HG03103 (cell line): ENCODE measurements at regions not wholly inside any gene's neighbourhood (a gene's known extent, or its start where the extent isn't known, plus 50 kb on each side); places are given as distances from the start of the nearest gene placed in this dataset.

Source experiments
- ATAC-seq: cut with Tn5 transposase; IDR thresholded peaks from one replicate; pipeline ENCODE4 v1.9.1; 2021; ENCODE audit warnings: low read depth; ENCODE audit not compliant: unreplicated experiment

- no peak for ATAC-seq
Measured at GRCh38 chr18:56386856-56387255, 251.5 kb downstream of the TXNL1 start.

- no peak for ATAC-seq
Measured at GRCh38 chr18:56383349-56383748, 255.0 kb downstream of the TXNL1 start.

GRCh38 chr18:56382541-56382940 is 255.9 kb downstream of the TXNL1 start:
- no peak for ATAC-seq

GRCh38 chr18:56381196-56381595 is 257.2 kb downstream of the TXNL1 start:
- no peak for ATAC-seq

- ATAC-seq, result no peak
Measured at GRCh38 chr18:56380685-56381084, 257.7 kb downstream of the TXNL1 start.

GRCh38 chr18:56379256-56379655 is 259.1 kb downstream of the TXNL1 start:
- no peak for ATAC-seq

- no peak for ATAC-seq
Measured at GRCh38 chr18:56377231-56377630, 261.2 kb downstream of the TXNL1 start.

GRCh38 chr18:56374007-56374655 is 264.3 kb downstream of the TXNL1 start:
- no peak for ATAC-seq

GRCh38 chr18:56373601-56374000 is 264.8 kb downstream of the TXNL1 start:
- ATAC-seq, result no peak

- no peak for ATAC-seq
Measured at GRCh38 chr18:56368066-56368465, 270.3 kb downstream of the TXNL1 start.

GRCh38 chr18:56358608-56359280 is 279.6 kb downstream of the TXNL1 start:
- no peak for ATAC-seq

- ATAC-seq, result no peak
Measured at GRCh38 chr18:56353663-56354260, 284.6 kb downstream of the TXNL1 start.

- no peak for ATAC-seq
Measured at GRCh38 chr18:56351911-56352500, 286.4 kb downstream of the TXNL1 start.

GRCh38 chr18:56337507-56337906 is 300.9 kb downstream of the TXNL1 start:
- no peak for ATAC-seq

GRCh38 chr18:56333839-56334238 is 304.6 kb downstream of the TXNL1 start:
- ATAC-seq, result no peak

- ATAC-seq, result no peak
Measured at GRCh38 chr18:56333146-56333545, 305.2 kb downstream of the TXNL1 start.

- no peak for ATAC-seq
Measured at GRCh38 chr18:56332371-56332770, 306.0 kb downstream of the TXNL1 start.

- no peak for ATAC-seq
Measured at GRCh38 chr18:56330366-56331110, 307.9 kb downstream of the TXNL1 start.

GRCh38 chr18:56329536-56329935 is 308.9 kb downstream of the TXNL1 start:
- ATAC-seq, result no peak

GRCh38 chr18:56327191-56327885 is 311.1 kb downstream of the TXNL1 start:
- no peak for ATAC-seq
